Keratinocyte (primary cell): ENCODE measurements at regions not wholly inside any gene's neighbourhood (a gene's known extent, or its start where the extent isn't known, plus 50 kb on each side); places are given as distances from the start of the nearest gene placed in this dataset.

Experiments
- DNase-seq: peaks from one replicate; pipeline ENCODE4 v3.0.0-alpha.2; 2011; ENCODE audit warnings: low read depth, missing footprints, low spot score
- FAIRE-seq: peaks from 2 replicates; lab custom pipeline; 2011; peaks lifted over from hg19 to GRCh38; lab: Jason Lieb, UNC
- H2AFZ ChIP-seq: 2 replicates; pipeline ENCODE4 v1.6.0; 2012; ENCODE audit warnings: low read length, control low read depth, inconsistent platforms; ENCODE audit not compliant: control insufficient read depth
- H3K27ac ChIP-seq: 2 replicates; pipeline ENCODE4 v1.5.1; 2011; ENCODE audit warnings: low read length; ENCODE audit not compliant: control insufficient read depth, insufficient read depth
- H3K27me3 ChIP-seq: 3 replicates; pipeline ENCODE4 v1.6.0; 2011; ENCODE audit warnings: low read length; ENCODE audit not compliant: control insufficient read depth, insufficient read depth; ENCODE audit errors: extremely low read depth
- H3K36me3 ChIP-seq, 2 experiments: 2 replicates in 1 of 2; 3 replicates in 1 of 2; pipeline ENCODE4 v1.5.1; 2011; ENCODE audit warnings: low read length in 2 of 2, mild to moderate bottlenecking in 1 of 2; ENCODE audit not compliant: control insufficient read depth in 2 of 2, insufficient read depth in 2 of 2; ENCODE audit errors: extremely low read depth in 1 of 2
- H3K4me1 ChIP-seq: 3 replicates; pipeline ENCODE4 v1.5.1; 2011; ENCODE audit warnings: low read length; ENCODE audit not compliant: control insufficient read depth, insufficient read depth; ENCODE audit errors: extremely low read depth
- H3K4me2 ChIP-seq: 3 replicates; pipeline ENCODE4 v1.6.0; 2011; ENCODE audit warnings: low read depth, low read length; ENCODE audit not compliant: control insufficient read depth, insufficient read depth; ENCODE audit errors: extremely low read depth
- H3K4me3 ChIP-seq, 3 experiments: fragments of 200-600 bp in 1 of 3; sonication (generic) in 1 of 3; 2 replicates in 2 of 3; 3 replicates in 1 of 3; pipeline ENCODE4 v1.5.1; 2011 to 2016; ENCODE audit warnings: low read length in 3 of 3, mild to moderate bottlenecking in 3 of 3, control low read depth in 2 of 3, inconsistent platforms in 1 of 3, low read depth in 1 of 3, mixed read lengths in 1 of 3, mixed run types in 1 of 3, moderate library complexity in 1 of 3; ENCODE audit not compliant: control insufficient read depth in 2 of 3, insufficient read depth in 2 of 3; ENCODE audit errors: extremely low read depth in 1 of 3
- H3K79me2 ChIP-seq: 2 replicates; pipeline ENCODE4 v1.6.0; 2012; ENCODE audit warnings: low read length; ENCODE audit not compliant: control insufficient read depth, insufficient read depth
- H3K9ac ChIP-seq: 3 replicates; pipeline ENCODE4 v1.6.0; 2011; ENCODE audit warnings: low read length; ENCODE audit not compliant: control insufficient read depth, insufficient read depth; ENCODE audit errors: extremely low read depth
- H3K9me1 ChIP-seq: 3 replicates; pipeline ENCODE4 v1.6.0; 2011; ENCODE audit warnings: low read length; ENCODE audit not compliant: control insufficient read depth, insufficient read depth; ENCODE audit errors: extremely low read depth
- H3K9me3 ChIP-seq: 2 replicates; pipeline ENCODE4 v1.5.1; 2012; ENCODE audit warnings: low read depth, low read length; ENCODE audit not compliant: control insufficient read depth
- H4K20me1 ChIP-seq: 3 replicates; pipeline ENCODE4 v1.6.0; 2011; ENCODE audit warnings: low read length; ENCODE audit not compliant: control insufficient read depth, insufficient read depth; ENCODE audit errors: extremely low read depth
- CTCF ChIP-seq, 3 experiments: IDR thresholded peaks in 1 of 3; conservative IDR thresholded peaks in 1 of 3; optimal IDR thresholded peaks in 1 of 3; 2 replicates in 2 of 3; 3 replicates in 1 of 3; pipeline versions ENCODE3 to v1.5.1; 2011; ENCODE audit warnings: low read length in 3 of 3, mild to moderate bottlenecking in 3 of 3, moderate library complexity in 2 of 3, control low read depth in 1 of 3, inconsistent platforms in 1 of 3; ENCODE audit not compliant: insufficient read depth in 2 of 3; ENCODE audit errors: extremely low read depth in 1 of 3
- EZH2 ChIP-seq: IDR thresholded peaks from one replicate; pipeline ENCODE4 v1.6.1; 2012; ENCODE audit warnings: inconsistent platforms, mild to moderate bottlenecking, low read length, moderate library complexity
- dilution Hi-C: fragments of 300-500 bp; cut with MboI; formaldehyde crosslinking; loops from one replicate; pipeline ENCODE4 v1.7.0; 2020; ENCODE audit warnings: low sequenced_read_pairs; ENCODE audit not compliant: extremely low pct_ligation_motif_present

GRCh38 chr18:38612904-38613303 is 1047.3 kb upstream of the CELF4 start:
- dilution Hi-C loops: no loop called here
- FAIRE-seq (no peak), DNase-seq (no peak)

GRCh38 chr18:38611036-38611964 is 1045.7 kb upstream of the CELF4 start:
- Histone ChIP-seq H3K4me3 (no peak overlapping the region), H3K79me2 (no peaks in the 10 kb centered on the region), H3K4me1 (no peaks in the 10 kb centered on the region), H3K27me3 (no peaks in the 10 kb centered on the region), H3K9me1 (no peaks in the 10 kb centered on the region), H3K9me3 (no peaks in the 10 kb centered on the region), H4K20me1 (no peaks in the 10 kb centered on the region), H3K27ac (no peak overlapping the region), H3K4me2 (no peak overlapping the region), H3K9ac (no peak overlapping the region), H3K36me3 (no peaks in the 10 kb centered on the region), H2AFZ (no peak overlapping the region)
- FAIRE-seq (no peak), DNase-seq (no peak)
- no peak for TF ChIP-seq CTCF (optimal IDR thresholded peaks at IDR 0.05 in 1 of 3, IDR thresholded peaks at IDR 0.05 in 1 of 3, conservative IDR thresholded peaks at IDR 0.05 in 1 of 3; ENCODE audit: extremely low read depth in 1 of 3, insufficient read depth in 2 of 3, low read length in 3 of 3)
- no peak for TF ChIP-seq EZH2
- dilution Hi-C loops: no loop called here

More at GRCh38 chr18:38612904-38613303, 1047.3 kb upstream of the CELF4 start:
- Histone ChIP-seq H3K27ac (no peak overlapping the region), H4K20me1 (no peaks in the 10 kb centered on the region), H3K9me1 (no peaks in the 10 kb centered on the region), H3K36me3 (no peaks in the 10 kb centered on the region), H3K27me3 (no peaks in the 10 kb centered on the region), H2AFZ (no peak overlapping the region), H3K4me2 (no peak overlapping the region), H3K4me1 (no peaks in the 10 kb centered on the region), H3K9ac (no peak overlapping the region), H3K79me2 (no peaks in the 10 kb centered on the region), H3K9me3 (no peaks in the 10 kb centered on the region), H3K4me3 (no peak overlapping the region)
- TF ChIP-seq CTCF (optimal IDR thresholded peaks at IDR 0.05 in 1 of 3, IDR thresholded peaks at IDR 0.05 in 1 of 3, conservative IDR thresholded peaks at IDR 0.05 in 1 of 3; ENCODE audit: extremely low read depth in 1 of 3, insufficient read depth in 2 of 3, low read length in 3 of 3): no peak
- TF ChIP-seq EZH2: no peak
